ENCODE measurements at regions not wholly inside any gene's neighbourhood (a gene's known extent, or its start where the extent isn't known, plus 50 kb on each side); places are given as distances from the start of the nearest gene placed in this dataset.

GRCh38 chr18:28984731-28985130, 807.8 kb upstream of the CDH2 start:
- H3K4me2 ChIP-seq (ENCODE audit: extremely low read depth, insufficient read depth, low read length) = no peak overlapping the region
- DNase-seq (ENCODE audit: low read depth in 2 of 2) = peak in 1 of 2 donors; percentile 59

GRCh38 chr18:28974504-28974903, 797.6 kb upstream of the CDH2 start:
- Histone ChIP-seq H4K20me1 (ENCODE audit: control insufficient read depth, extremely low read depth, insufficient read depth, low read length) (no peaks in the 10 kb centered on the region), H3K79me2 (ENCODE audit: control insufficient read depth, insufficient read depth, low read length) (no peaks in the 10 kb centered on the region), H3K4me3 (replicated peaks in 1 of 4; ENCODE audit: control extremely low read depth in 1 of 4, insufficient read depth in 1 of 4, low read depth in 3 of 4, low read length in 4 of 4) (no peak overlapping the region), H3K9ac (ENCODE audit: insufficient read depth, low read length) (no peak overlapping the region), H3K27ac (ENCODE audit: insufficient read depth, low read length) (no peak overlapping the region), H3K4me1 (ENCODE audit: control insufficient read depth, extremely low read depth, insufficient read depth, low read length) (no peaks in the 10 kb centered on the region), H3K4me2 (ENCODE audit: extremely low read depth, insufficient read depth, low read length) (no peak overlapping the region), H2AFZ (ENCODE audit: low read length) (no peak overlapping the region), H3K27me3 (ENCODE audit: control insufficient read depth, insufficient read depth, low read length) (no peaks in the 10 kb centered on the region), H3K9me3 (ENCODE audit: control insufficient read depth, insufficient read depth, low read depth, low read length) (no peaks in the 10 kb centered on the region), H3K36me3 (ENCODE audit: control insufficient read depth, insufficient read depth, low read length) (no peaks in the 10 kb centered on the region)
- peak in 1 of 2 donors; percentile 12 for DNase-seq (ENCODE audit: low read depth in 2 of 2)
- TF ChIP-seq CTCF (conservative IDR thresholded peaks at IDR 0.05 in 1 of 2, IDR thresholded peaks at IDR 0.05 in 1 of 2; ENCODE audit: low read depth in 1 of 2, low read length in 2 of 2) (no peak), EZH2 (IDR thresholded peaks at IDR 0.05; ENCODE audit: low read length, missing control alignments) (no peak)

More at GRCh38 chr18:28984731-28985130, 807.8 kb upstream of the CDH2 start:
- no peaks in the 10 kb centered on the region for H3K27me3 ChIP-seq (ENCODE audit: control insufficient read depth, insufficient read depth, low read length)
- no peak overlapping the region for H3K27ac ChIP-seq (ENCODE audit: insufficient read depth, low read length)
- no peaks in the 10 kb centered on the region for H3K4me1 ChIP-seq (ENCODE audit: control insufficient read depth, extremely low read depth, insufficient read depth, low read length)
- no peaks in the 10 kb centered on the region for H3K9me3 ChIP-seq (ENCODE audit: control insufficient read depth, insufficient read depth, low read depth, low read length)
- H3K9ac ChIP-seq (ENCODE audit: insufficient read depth, low read length) = no peak overlapping the region
- H2AFZ ChIP-seq (ENCODE audit: low read length) = no peak overlapping the region
- no peaks in the 10 kb centered on the region for H3K79me2 ChIP-seq (ENCODE audit: control insufficient read depth, insufficient read depth, low read length)
- TF ChIP-seq CTCF (conservative IDR thresholded peaks at IDR 0.05 in 1 of 2, IDR thresholded peaks at IDR 0.05 in 1 of 2; ENCODE audit: low read depth in 1 of 2, low read length in 2 of 2) = no peak
- no peak for TF ChIP-seq EZH2 (IDR thresholded peaks at IDR 0.05; ENCODE audit: low read length, missing control alignments)
- H3K4me3 ChIP-seq (replicated peaks in 1 of 4; ENCODE audit: control extremely low read depth in 1 of 4, insufficient read depth in 1 of 4, low read depth in 3 of 4, low read length in 4 of 4) = no peak overlapping the region
- no peaks in the 10 kb centered on the region for H4K20me1 ChIP-seq (ENCODE audit: control insufficient read depth, extremely low read depth, insufficient read depth, low read length)
- no peaks in the 10 kb centered on the region for H3K36me3 ChIP-seq (ENCODE audit: control insufficient read depth, insufficient read depth, low read length)

GRCh38 chr18:28973324-28973723, 796.4 kb upstream of the CDH2 start:
- no peak for DNase-seq (ENCODE audit: low read depth in 2 of 2)
- TF ChIP-seq EZH2 (IDR thresholded peaks at IDR 0.05; ENCODE audit: low read length, missing control alignments) (no peak), CTCF (conservative IDR thresholded peaks at IDR 0.05 in 1 of 2, IDR thresholded peaks at IDR 0.05 in 1 of 2; ENCODE audit: low read depth in 1 of 2, low read length in 2 of 2) (no peak)
- Histone ChIP-seq H3K4me3 (replicated peaks in 1 of 4; ENCODE audit: control extremely low read depth in 1 of 4, insufficient read depth in 1 of 4, low read depth in 3 of 4, low read length in 4 of 4) (no peak overlapping the region), H3K79me2 (ENCODE audit: control insufficient read depth, insufficient read depth, low read length) (no peaks in the 10 kb centered on the region), H3K27me3 (ENCODE audit: control insufficient read depth, insufficient read depth, low read length) (no peaks in the 10 kb centered on the region), H4K20me1 (ENCODE audit: control insufficient read depth, extremely low read depth, insufficient read depth, low read length) (no peaks in the 10 kb centered on the region), H3K4me2 (ENCODE audit: extremely low read depth, insufficient read depth, low read length) (no peak overlapping the region), H3K9me3 (ENCODE audit: control insufficient read depth, insufficient read depth, low read depth, low read length) (no peaks in the 10 kb centered on the region), H3K4me1 (ENCODE audit: control insufficient read depth, extremely low read depth, insufficient read depth, low read length) (no peaks in the 10 kb centered on the region), H3K27ac (ENCODE audit: insufficient read depth, low read length) (no peak overlapping the region), H3K9ac (ENCODE audit: insufficient read depth, low read length) (no peak overlapping the region), H3K36me3 (ENCODE audit: control insufficient read depth, insufficient read depth, low read length) (no peaks in the 10 kb centered on the region), H2AFZ (ENCODE audit: low read length) (no peak overlapping the region)

Data from fibroblast of lung (primary cell).